GM21723 (cell line): ENCODE measurements at regions not wholly inside any gene's neighbourhood (a gene's known extent, or its start where the extent isn't known, plus 50 kb on each side); places are given as distances from the start of the nearest gene placed in this dataset.

Source experiments
- ATAC-seq: cut with Tn5 transposase; IDR thresholded peaks from one replicate; pipeline ENCODE4 v1.9.1; 2021; ENCODE audit warnings: mild to moderate bottlenecking, moderate library complexity; ENCODE audit not compliant: unreplicated experiment

DNA sequence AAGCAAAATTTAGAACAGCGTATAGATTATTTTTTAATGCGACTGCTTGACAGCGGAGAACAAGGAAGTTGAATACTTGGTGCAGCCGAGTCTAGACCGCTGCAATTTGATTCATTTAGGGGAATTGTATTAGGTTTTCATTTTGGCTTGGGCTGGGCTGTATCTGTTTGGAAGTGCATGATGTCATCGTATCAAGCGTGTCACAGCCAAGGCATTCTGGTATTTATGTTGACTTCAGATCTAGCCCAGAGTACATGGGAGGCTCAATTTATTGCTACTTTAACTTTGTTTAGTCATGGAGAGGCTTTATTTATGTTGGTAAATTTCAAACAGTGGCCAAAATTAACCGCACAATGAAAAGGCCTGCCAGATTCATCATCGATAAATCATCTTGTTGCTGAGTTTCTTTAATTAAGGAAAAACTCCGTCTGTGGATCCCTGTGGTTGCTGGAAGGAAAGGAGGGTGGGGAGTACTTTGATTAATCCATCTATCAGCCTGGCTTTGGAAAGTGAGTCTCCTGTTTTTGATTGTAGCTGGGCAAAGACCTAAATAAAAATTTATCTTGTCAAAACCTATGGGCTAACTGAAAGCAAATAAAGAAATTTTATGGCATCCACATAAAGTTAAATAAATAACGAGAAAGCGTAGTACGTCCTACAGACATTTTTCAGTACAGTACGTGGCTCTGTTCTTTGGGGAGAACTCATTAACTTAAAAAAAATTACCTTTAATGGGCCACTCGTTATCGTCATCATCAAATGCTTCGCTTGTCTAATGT, 230.4 kb upstream of the SPRED2 start:
- no peak for ATAC-seq

DNA sequence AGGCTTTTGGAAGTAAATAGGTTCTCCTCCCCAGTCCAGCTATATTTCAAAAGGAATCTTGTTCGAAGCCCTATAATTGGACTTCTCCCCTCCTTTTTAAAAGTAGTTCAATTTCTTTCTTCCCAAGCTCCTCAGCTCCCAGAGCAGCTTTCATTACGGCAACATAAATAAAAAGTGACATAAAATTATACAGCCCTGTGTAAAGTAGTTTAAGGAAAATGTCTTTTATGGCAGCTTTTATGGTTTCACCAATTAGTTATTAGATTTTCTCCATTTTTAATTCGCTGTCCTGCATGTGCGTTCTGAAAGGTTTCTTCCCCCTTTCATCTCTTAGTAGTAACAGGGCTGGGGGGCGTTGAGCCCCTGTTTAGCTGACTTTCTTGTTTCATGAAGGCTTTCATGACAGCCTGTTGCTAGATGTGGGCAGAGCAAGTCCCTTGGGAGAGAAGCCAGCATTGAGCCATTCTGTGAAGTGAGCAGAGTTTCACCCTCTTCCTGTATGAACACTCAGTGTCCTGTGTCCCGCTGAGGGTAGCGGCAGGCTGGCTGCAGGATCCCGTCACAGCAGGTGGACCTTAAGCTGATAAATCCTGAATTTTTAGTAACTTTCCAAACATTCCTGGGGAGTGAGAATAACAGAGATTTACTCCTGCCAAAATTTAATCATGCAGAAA, 229.7 kb upstream of the SPRED2 start:
- ATAC-seq, result no peak

DNA sequence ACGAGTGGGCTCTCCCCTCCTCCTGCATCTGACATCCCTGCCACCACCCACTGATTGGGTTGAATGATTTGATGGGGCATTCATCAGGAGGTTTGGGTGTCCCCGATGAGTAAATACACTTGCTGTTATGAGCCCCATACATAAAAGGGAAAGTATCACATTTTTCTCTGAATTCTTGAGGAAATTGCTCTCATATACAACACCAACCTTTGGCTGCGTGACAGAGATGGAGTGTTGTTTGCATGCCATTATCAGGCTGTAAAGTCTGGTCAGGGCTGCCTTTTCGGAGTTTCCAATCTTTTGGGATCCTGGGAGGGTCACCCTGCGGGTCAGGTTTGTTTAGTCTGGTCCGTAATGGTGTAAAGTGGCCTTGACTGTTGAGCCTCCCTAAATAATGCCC, 227.9 kb upstream of the SPRED2 start:
- ATAC-seq, result no peak

DNA sequence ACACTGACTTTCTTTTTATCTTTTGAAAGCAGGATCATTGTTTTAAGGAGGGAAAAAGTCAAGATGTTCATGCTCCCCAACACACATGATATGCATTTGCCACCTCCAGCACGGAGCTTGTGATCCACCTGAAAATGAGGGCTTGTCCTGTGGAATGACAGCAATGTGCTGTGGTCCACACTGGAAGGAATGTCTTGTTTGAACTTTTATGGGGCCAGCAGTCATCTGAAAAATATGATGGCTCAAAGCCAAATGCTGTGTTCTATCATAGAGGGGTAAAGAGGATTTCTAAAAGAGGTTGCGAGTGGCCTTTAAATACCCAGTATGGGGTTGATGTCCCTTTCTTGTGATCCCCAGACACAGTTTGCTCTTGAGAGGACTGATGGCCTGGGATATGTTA, 226.5 kb upstream of the SPRED2 start:
- no peak for ATAC-seq

DNA sequence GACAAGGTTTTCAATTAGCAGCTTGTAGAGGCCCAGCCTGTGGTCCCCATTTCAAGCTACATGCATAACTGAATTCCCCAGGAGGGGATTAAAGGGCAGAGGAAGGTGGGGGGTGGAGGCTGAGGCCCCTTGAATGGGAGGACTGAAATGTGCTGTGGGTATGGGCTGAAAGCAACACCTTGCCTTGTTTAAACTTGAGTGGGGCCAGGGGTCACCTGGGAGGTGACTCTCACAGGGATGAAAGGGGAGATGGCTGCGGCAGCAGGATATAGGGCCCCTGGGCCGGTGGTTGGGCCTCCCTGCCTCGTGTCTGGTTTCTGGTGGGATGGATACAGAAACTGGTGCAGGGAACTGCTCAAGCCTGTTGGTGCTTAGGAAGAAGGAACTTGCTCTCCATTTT, 225.9 kb upstream of the SPRED2 start:
- no peak for ATAC-seq

DNA sequence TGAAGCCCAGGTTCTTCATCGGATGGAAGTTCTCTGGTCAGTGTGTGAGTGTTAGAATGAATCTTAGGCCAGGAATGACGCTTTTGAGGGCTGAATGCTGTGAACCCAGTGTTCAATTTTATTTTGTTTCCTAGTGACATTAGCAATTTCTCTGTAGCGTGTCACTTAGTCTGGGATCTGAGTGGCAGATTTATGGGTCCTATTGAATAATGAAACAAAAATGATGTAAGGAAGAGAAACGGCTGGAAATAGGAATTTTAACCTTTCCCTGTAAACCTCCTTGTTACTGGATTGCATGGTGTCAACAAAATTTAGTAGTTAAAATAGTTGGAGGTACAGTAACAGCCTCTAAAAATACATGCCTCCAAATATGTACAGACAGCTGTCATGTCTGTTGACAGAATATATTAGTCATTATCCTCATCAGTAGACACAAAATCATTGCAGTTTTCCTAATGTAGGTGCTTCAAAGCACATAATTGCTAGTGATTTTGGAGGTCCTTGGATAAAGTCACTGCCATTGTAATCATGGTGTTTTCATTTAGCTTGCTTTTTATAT, 223.8 kb upstream of the SPRED2 start:
- ATAC-seq, result no peak

DNA sequence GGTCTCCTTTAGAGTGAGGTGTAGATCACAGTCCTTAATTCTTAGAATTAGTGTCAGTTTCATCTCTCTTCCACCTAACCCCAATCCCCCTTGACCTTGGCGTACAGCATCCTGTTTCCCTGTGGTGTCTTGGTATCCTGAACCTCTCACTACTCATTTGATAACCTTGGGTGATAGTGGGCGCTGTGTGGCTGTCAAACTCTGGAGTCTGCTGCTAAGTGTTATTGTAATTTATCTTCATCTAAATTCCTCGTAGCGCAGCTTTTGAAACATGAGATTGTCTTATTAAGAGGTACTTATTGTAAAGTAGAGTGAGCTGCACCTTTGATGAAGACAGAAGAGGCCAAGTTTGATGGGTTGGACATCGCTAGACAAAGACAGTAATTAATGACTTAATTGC, 222.6 kb upstream of the SPRED2 start:
- ATAC-seq, result no peak

DNA sequence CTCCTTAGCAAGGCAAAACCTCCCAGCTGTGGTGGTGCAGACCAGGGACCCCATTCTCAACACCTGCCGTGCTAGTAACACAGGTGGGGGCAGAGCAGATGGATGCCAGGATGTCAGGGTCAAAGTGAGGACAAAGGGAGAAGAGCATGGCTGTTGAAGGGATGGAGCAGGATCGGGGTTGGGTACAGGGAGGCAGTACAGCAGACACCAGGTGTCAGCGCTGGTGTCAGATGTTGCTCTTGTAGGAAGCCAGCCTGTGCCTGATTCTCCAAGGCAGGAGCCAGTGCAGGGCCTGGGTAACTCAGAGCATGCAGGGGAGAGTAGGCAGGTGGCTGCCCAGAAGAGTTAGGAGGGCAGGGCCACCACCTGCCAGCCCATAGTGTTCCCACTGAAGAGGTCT, 222.1 kb upstream of the SPRED2 start:
- no peak for ATAC-seq

DNA sequence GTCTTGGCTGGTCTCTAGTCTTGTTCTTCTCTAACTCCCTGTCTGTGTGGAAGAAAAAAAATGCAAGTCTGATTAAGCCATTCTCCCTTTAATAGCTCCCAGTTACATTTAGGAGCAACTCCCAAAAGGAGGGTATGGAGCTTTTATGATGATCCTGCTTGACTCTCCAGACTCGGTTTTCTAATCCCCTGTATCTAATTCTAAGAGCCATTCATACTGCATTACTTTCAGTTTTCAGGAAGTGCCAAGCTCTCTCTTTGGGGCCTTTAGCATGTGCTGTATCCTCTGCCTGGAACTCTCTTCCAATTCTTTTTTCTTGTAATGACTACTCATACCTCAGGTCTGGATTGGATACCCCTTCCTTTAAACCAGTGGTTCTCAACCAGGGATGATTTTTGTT, 219.7 kb upstream of the SPRED2 start:
- ATAC-seq, result no peak

DNA sequence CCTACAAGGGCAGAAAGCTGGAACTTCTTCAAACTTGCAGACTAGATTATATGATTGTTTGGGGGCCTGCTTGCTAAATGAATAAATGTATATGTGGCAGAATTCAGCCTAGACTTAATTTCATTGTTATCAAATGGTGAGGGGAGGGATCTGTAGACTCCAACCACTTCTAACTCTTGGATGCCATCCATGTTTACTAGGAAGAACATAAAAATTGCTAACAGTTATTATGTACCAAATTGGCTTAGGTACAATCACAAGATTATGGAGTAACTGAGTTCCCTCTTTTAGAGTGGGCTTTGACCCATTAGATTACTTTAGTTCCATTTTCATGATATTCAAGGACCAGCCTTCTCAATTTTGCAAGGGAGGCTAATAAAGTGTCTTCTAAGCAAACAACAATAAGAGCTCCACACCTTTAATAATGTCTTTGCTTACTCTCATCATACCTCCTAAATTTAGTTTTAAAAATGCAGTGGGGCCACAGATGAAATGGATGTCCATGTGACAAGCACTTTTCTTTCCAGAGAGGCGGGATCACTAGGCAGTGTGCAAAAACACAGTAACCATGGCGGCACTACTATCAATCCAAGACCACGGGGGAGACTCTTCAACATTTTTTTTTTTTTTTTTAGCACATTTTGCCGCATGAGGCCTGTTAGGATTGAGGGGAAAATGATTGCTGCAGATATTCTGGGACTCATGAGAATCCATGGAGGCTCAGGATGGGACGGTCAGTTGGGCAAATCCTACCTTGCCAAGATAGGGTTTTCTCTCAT, 217.6 kb upstream of the SPRED2 start:
- ATAC-seq, result no peak

DNA sequence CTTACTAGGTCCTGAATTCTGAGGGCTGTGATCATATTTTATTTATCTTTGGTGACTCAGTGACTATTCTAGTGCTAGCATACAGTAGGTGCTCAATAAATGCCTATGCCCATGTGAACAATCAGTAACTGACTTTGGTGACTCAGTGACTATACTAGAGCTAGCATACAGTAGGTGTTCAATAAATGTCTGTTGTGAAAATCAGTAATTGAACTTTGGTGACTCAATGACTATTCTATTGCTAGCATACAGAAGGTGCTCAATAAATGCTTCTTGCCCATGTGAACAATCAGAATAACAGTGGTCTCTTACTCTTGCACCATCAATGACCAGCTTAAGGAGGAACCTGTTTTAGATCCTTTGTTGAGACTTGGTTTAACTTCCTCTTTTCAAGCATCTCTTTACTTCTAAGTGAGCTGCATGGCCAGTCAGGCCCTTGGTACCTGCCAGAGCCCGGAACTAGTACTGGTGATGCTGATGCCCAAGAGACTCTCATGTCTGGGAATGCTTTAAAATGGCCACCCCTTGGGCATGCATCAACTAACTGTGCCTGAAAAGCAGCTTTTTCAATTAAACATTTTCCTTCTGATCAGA, 214.9 kb upstream of the SPRED2 start:
- ATAC-seq, result no peak

DNA sequence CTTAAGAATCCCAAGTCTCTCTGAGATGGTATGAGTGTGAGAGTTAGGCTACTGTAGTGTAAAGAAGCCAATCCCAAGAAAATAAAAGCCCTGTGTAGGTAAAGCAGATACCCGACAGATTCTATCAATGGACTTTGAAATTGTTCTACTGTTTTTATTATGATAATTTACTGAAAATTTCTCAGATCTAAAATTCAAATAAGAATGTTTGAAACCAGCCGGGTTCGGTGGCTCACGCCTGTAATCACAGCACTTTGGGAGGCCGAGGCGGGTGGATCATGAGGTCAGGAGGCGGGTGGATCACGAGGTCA, 208.3 kb upstream of the SPRED2 start:
- ATAC-seq, result no peak

DNA sequence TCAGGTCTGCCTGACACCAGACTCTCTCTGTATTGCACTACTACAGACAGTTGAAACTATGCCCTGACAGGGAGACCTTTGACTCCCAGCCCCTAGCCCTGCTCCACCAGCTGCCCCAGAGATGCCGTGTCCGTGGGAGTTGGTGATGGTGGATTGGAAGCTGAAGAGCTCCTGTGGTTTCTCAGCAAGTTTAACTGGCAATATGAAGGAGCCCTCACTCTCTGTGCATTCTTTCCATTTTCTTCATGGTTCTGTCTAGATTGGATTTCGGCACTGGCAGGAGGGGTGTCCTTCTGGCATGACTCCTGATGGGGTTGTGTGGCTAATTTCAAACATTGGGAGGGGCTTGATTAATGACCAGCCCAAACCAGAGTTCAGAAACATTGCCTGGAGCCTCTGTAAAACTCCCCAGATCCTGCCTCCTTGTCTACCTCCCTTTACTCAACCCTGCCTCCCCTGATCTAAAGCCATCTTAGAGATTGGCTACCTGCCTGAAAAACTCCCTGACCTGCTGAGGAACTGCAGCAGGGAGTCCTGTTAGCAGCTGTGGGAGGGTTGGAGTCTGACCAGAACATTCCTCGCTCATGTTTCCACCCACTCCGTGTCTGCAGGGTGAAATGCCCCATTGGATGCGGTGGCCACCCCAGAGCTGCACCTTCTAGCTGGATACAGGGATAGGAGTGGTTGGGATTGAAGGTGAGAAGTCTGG, 206.9 kb upstream of the SPRED2 start:
- no peak for ATAC-seq

DNA sequence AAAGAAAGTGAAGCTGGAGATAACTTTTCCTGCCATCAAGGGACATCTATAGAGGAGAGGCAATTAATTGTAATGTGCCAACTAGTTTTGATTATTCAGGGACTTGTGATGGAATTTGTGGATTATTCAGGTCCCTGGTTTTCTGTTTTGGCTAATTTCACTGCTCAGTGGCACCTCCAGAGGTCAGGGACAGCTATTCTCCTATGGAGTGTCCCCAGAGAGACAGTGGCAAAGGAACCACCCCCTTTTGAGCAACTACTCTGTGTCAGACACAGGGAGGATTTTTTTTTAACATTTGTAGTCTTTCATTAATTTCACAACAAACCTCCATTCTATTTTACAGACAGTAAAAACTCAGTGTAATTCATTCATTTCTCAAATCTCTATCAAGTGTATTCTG, 206.0 kb upstream of the SPRED2 start:
- ATAC-seq, result no peak

DNA sequence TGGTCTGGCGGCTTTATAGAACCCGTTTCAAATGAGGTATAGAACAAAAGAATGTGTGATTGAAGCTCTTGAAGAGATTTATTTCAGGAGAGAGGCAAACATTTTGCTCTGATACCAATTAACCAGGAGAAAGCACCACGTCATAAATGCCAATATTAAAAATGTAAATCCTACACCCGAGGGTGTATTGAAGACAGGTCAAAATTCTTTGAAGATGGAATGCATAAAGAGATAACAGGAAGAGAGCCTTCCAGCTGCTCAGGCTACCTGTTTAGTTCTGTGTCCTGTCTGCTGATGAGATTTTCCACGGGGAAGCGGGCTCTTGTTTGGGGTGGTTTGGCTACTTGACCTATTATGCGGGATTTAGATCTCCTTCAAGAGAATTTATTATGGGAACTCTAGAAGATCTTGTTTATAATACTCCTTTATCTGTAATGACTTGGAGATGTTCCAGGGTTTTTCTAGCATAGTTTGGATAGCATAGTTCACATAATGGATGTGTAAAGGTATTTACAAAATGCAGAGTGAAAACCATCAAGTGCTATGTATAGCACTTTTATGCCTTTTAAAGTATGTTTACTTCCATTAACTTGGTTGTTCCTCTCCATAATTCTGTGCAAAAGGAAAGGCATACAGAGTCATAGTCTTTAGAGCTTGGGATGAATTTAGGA, 204.5 kb upstream of the SPRED2 start:
- ATAC-seq, result no peak

DNA sequence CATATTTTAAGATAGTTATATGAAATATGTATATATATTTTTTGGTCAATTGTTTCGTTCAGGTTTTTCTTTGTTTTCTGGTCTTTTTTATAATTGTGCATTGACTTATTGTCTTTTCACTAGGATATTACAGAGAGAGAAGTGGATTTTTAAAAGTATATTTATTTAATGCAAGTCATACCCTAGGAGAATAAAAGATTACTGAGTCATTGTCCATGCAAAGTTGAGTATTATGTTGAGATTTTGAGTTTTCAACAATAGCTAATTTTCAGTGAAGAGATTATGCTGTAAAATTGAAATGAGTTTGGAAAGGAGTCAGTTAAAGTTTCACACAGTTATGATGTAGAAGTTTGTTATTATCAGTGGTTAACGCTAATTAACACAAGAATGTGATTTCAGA, 203.6 kb upstream of the SPRED2 start:
- ATAC-seq, result no peak

DNA sequence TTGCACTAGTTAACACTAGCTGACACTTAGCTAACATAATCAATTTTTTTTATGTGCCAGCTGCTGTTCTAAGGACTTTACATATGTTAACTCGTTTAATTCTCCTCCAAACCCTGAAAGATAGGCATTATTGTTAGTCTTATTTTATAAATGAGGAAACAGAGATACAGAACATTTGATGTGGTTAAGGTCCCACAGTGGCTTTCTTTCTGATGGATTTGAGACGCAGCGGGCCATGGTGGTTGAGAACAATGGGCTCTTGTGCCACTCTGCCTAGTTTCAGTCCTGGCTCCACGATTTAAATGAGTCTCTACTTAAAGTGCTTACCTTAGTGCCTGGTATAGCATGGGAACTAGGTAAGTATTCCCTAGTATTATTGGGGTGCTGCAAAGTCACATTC, 201.9 kb upstream of the SPRED2 start:
- ATAC-seq, result no peak

DNA sequence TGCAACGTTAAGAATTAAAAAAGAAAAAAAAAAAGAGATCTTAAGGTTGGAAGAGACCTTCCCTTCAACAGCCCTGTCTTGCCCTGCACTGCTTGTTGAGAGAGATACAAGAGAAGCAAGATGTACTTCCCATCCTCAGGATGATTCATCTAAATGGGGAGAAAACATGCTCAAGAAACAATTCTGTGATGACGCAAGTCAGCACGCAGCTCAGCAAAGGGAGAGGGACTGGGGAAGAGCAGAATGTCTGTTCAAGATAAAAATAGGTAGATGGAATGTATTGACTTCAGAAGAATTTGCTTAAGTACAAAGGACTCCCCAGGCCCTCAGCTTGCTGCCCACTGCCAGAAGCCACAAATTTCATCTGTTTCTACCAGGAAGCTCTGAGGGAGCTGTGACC, 198.2 kb upstream of the SPRED2 start:
- no peak for ATAC-seq

DNA sequence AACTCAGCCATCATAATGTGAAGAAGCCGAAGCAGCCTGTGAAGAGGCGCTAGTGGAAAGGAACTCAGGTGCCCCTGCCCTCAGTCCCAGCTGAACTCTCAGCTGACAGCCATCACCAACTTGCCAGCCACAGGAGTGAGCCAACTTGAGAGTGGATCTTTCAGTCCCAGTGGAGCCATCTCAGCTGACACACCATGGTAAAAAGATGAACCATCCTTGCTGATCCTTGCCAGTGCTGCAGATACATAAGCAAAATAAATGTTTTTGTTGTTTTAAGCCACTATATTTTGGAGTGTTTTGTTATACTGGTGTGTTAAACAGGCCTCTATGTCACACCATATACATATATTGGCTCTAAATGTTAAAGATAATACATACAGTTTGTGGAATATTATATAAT, 195.8 kb upstream of the SPRED2 start:
- ATAC-seq, result no peak

DNA sequence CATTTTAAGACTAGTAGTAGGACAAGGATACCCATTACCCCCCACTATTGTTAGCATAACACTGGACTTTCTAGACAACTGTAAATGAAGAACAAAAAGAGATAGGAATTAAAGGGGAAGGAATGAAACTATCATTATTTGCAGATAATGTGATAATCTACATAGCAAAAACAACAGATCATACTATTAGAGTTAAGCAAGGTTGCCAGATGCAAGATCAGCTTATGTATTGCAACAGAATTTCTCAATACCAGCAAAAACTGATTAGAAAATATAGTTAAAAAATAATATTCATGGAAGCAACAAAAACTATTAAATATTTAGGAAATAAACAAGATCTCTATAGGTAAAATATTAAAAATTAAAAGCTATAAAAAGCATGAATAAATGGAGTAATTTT, 194.4 kb upstream of the SPRED2 start:
- ATAC-seq, result no peak
